ENCODE measurements at regions not wholly inside any gene's neighbourhood (a gene's known extent, or its start where the extent isn't known, plus 50 kb on each side); places are given as distances from the start of the nearest gene placed in this dataset.
"Not testable (repeated sequence)": the region's sequence is repeated elsewhere in the genome, so short reads cannot be mapped to it uniquely, and the experiment has no call there.

DNA sequence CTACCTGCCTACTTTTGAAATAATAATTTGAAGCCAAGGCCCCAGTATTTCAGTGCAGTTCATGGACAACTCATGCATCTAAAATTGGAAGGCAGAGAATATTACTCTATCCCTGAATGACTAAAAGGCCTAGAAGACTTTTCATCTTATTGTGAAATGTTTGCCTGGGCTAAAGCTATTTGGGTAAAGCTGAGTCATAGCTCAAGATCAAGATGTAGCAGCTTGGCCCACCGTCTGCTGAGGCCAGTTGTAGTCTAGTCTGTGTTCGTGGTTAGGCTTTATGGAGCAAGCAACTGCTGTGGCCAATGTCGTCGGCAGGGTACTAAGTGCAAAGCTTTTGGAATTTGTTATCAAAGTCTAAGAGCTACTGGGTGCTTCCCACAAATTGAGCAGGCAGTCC, 929.1 kb downstream of the RAB28 start:
- Histone ChIP-seq H3K27ac (no peak overlapping the region), H3K4me3 (no peak overlapping the region)

DNA sequence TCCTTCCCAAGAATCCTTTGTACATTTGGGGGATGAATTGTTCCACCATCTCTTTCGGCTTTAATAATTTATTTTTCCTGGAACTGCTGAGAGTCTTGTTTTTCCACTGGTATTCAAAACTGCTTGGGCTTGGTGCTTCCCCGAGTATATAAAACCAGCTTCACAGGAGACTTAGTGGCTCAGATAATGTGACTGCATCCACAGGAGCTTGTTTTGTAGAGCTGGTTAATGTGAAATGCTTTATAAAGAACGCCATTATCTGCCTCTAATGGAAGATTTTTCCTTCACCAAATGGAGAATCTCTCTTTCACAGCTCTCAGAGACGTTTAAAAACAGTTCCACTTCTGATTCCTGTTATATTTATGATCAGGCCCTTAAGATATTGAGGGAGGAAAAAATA, 935.5 kb downstream of the RAB28 start:
- no peak overlapping the region for H3K4me3 ChIP-seq
- no peak overlapping the region for H3K27ac ChIP-seq

DNA sequence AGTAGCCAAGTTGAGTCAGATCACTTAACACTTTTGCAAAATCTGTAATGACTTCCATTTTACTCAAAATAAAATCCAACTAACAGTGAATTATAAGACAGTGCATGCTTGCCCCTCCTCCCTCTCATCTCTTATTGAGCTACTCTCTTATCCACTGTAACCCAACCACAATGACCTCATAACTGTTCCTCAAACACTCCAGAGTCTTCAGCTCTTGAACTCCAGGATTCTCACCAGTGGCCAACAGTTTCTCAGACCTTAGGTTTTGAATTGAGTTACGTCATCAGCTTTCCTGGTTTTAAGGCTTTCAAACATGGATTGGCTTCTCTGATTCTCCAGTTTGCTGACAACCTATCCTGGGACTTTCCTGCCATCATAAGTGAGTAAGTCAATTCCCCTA, 938.3 kb downstream of the RAB28 start:
- Histone ChIP-seq H3K4me3 (no peak overlapping the region), H3K27ac (no peak overlapping the region)

DNA sequence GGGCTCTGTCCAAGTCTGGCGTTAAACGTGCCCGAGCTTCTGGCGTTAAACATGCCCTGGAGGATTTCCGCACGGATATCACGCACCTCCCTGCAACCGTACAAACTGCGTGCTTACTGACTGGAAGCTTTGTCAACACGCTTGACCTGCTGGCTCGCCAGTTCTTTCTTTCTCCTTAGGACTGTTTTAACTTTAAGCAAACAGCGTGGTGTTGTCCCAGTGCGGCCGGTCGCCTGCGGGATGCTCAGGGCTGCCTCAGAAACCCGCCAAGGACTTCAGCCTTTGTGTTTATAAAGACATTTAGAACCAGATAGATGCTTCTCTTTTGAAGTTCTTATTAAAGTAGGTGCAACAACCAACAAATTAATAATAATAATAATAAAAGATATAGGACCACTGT, 946.0 kb downstream of the RAB28 start:
- H3K4me3 ChIP-seq, result no peak overlapping the region
- H3K27ac ChIP-seq, result no peak overlapping the region

DNA sequence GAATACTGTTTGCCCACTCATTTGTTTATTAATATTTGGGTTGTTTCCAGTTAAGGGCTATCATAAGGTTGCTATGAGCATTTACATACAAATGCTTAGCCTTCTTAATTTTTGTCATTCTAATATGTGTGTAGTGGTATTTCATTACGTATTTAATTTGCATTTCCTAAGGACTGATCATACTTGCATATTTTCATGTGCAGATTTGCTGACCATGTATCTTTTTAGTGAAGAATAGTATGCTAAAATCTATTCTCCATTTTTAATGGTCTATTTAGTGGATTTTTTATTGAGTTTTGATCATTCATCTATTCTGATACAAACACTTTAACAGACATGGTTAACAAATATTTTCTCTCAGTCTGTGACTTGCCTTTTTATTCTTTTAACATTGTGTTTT, 949.5 kb downstream of the RAB28 start:
- no peak overlapping the region for H3K27ac ChIP-seq
- no peak overlapping the region for H3K4me3 ChIP-seq

DNA sequence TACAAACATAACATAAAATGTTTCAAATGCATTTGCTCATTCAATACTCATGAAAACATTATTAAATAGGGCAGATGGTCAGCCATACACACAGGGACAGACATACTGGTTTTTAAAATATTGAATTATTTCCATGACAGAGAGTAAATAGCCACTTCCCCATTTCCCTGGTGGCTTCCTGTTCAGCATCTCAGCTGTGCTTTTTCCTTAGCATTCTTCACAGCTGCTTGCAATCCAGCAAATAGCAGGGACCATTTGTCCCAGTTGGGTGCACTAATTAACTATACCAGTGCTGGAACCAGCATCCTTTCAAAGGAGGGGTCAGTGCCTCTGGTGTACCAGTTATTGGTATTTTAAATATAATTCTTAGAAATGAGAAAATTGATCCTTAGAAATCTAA, 964.7 kb downstream of the RAB28 start:
- H3K4me3 ChIP-seq, result no peak overlapping the region
- no peak overlapping the region for H3K27ac ChIP-seq

DNA sequence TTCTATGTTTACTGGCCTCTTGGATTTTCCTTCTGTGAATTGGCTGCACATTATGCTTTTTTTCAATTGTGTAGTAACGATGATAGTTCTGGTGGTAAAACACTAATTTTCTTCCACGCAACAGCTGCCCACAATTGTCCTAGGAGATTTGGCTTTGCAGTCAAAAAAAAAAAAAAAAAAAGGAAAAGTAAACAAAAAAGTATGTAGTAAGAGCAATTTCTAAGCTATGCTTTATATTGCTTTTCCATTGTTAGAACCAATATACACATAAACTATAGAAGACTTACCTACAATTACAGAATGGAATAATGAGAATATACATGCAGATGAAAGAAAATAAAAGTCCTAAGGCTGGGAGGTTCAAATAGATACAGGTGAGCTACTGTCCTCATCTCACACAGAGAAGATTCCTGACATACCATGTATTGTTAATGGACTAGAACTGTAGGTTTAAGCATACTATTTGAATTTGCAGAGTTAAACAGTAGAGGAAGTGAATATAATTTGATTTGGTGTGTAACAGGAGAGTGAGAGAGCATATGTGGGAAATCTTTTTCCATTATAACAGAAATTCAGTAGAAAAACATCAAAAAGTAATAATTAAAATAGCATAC, 976.2 kb downstream of the RAB28 start:
- Histone ChIP-seq H3K4me3 (no peak overlapping the region), H3K27ac (no peak overlapping the region)

DNA sequence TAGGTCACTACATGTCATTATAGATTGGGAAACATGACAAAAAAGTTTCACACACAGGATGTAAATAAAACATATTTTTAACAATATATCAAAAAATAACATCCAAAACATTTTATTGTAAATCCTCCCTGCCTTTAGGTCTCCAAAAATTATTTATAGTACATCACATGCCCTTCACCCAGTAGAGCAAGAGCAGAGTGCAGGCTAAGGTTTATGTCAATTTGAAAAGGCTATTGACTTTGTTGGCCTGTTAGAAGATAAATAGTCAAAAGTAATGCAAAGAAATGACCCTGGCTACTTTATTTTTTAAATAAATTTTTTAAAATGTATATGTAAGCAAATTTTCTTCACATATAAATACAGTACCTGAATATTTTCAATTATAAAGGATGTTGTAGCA, 983.7 kb downstream of the RAB28 start:
- Histone ChIP-seq H3K4me3 (no peak overlapping the region), H3K27ac (no peak overlapping the region)

DNA sequence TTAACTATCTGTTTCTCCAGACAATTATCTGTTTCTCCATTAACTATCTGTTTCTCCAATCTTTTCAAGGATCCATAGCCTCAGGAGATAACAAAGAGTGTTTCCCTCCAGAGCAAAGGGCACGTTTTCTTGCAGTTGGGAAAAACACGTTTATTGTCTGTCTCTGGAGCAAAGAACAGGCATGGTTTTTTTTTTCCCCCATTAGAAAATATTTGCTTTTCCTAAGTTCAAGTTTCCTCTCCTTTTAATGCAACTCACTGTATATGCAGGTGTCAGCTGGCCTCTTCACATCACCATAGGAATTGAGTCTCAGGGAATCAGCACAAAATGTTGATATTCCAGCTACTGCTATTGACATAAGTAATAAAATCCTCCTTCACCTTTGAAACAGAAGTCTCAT, 984.4 kb downstream of the RAB28 start:
- Histone ChIP-seq H3K4me3 (no peak overlapping the region), H3K27ac (no peak overlapping the region)

DNA sequence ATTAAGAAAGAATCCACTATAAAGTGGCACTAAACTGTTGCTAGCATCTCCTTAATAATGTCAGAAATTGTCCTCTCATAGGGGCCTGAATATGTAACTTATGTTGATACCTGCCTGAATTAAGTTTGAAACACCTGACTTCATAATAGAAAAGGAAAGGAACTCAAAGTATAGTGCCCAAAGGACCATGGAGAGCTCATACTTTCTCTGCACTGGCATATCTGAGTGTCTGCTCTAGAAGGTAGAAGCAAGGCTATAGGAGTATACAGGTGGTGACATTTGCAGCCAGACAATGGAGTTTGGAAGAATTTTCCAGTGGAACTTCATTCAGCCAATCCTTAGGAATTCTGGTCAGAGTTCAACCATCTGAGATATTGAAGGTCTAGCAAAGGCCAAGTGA, 988.9 kb downstream of the RAB28 start:
- no peak overlapping the region for H3K4me3 ChIP-seq
- no peak overlapping the region for H3K27ac ChIP-seq

DNA sequence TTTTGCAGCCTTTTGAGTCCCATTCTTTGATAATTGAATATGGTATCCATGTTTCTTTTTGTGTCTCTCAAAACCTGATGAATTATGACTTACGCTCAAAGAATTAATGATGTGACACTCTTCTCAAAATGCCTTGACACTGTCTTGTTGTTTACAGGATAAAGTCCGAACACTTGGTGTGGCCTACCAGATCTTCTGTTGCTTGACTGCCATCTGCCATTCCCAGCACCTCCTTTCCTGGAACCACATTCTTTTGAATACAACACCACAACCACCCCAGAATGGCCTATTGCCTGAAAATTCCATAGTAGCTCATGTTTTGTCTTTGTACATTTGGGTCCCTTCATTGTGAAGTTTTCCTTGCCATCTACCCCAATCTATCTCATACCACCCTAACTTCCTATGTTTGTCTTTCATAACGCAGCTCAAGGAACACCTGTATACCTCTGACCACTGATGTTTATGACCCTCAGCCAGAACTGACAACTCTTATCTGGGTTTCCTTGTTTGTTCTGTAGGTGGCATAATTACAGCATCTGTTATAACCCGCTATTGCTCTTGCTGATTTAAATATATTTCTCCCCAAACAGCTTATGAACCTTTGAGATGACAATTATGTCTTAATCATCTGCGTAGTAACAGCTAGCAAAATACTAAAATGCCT, 991.3 kb downstream of the RAB28 start:
- H3K4me3 ChIP-seq, result no peak overlapping the region
- H3K27ac ChIP-seq, result no peak overlapping the region

DNA sequence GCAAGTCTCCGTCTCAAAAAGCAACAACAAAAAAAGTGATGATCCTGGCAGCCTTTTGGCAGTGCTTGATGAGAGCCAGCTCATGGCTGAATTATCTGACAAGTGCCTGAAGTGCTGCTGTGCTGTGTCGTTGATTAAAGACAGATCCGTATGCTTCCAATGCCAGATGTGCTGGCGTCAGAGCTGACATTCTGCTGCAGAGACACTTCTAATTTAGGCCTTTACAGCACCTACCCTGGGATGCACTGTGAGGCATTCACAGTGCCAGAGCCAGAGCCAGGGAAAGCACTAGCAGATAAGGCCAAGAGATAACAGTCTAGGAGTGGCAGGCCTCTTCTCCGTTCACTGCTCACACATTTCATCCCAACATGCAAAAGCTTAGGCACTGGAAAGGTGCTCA, 995.5 kb downstream of the RAB28 start:
- Histone ChIP-seq H3K27ac (no peak overlapping the region), H3K4me3 (no peak overlapping the region)

DNA sequence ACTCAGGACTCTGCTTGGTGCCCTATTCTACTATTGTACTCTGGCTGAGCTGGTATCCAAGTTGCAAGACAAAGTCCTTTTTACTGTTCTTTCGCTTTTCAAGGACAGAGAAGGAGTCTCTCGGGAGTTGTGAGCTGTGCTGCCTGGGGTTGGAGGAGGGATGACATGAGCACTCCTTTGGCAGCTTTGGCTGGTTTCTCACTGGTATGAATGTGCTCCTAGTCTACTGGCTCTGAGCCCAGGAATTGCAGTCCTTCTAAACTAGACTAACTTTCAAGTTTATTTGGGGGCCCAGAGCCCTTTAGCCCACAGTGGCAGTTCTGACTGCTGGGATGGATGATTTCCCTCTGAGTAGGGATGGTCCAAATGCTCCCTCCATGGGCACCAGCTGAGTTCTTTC, 997.1 kb downstream of the RAB28 start:
- Histone ChIP-seq H3K4me3 (no peak overlapping the region), H3K27ac (no peak overlapping the region)

DNA sequence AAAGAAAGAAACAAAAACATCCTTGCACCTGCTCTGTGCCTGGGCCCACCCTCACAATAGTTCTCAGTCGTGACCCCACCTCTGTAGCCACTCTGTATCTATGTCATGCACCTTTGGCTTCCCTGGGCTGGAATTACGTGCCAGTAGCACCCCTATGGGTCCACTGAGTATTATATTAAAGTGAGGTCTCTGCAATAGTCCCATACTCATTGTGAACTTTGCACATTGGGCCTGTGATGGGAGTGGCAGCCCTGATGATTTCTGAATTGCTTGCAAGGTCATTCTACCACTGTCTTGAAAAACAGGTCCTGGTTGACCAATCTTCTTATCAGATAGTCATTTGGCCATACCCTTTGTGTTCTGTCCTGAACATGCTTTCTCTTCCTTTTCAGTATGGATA, 1012.1 kb downstream of the RAB28 start:
- no peak overlapping the region for H3K27ac ChIP-seq
- no peak overlapping the region for H3K4me3 ChIP-seq

DNA sequence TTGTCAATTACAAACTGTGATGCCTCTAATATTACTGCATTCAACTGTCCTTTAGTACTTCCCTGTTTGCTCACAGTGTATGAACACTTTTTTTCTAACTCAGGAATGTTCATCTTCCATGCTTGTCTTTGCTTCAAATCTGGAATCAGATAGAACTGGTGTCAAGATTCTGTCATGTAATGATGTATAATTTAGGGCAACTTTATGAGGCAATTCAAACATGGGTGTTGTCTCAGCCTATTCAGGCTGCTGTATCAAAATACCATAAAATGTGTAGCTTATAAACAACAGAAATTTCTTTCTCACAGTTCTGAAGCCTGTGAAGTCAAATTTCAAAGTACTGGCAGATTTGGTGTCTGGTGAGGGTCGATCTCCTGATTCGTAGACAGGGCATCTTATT, 1012.9 kb downstream of the RAB28 start:
- H3K4me3 ChIP-seq, result no peak overlapping the region

DNA sequence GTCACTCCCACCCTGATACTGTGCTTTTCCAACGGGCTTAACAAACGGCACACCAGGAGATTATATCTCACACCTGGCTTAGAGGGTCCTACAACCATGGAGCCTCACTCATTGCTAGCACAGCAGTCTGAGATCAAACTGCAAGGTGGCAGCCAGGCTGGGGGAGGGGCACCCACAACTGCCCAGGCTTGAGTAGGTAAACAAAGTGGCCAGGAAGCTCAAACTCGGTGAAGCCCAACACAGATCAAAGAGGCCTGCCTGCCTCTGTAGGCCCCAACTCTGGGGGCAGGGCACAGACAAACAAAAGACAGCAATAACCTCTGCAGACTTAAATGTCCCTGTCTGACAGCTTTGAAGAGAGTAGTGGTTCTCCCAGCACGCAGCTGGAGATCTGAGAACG, 1022.6 kb downstream of the RAB28 start:
- not testable (repeated sequence) for H3K27ac ChIP-seq, H3K4me3 ChIP-seq

More for the DNA sequence above, 1012.9 kb downstream of the RAB28 start:
- no peak overlapping the region for H3K27ac ChIP-seq

DNA sequence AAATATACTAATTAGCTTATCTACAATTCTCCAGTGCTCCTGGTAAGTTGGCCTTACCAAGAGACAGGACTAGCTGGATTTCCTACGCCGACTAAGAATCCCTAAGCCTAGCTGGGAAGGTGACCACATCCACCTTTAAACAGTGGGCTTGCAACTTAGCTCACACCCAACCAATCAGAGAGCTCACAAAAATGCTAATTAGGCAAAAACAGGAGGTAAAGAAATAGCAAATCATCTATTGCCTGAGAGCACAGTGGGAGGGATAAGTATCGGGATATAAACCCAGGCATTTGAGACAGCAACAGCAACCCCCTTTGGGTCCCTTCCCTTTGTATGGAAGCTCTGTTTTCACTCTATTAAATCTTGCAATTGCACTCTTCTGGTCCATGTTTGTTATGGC, 1025.0 kb downstream of the RAB28 start:
- Histone ChIP-seq H3K4me3 (no peak overlapping the region), H3K27ac (no peak overlapping the region)

DNA sequence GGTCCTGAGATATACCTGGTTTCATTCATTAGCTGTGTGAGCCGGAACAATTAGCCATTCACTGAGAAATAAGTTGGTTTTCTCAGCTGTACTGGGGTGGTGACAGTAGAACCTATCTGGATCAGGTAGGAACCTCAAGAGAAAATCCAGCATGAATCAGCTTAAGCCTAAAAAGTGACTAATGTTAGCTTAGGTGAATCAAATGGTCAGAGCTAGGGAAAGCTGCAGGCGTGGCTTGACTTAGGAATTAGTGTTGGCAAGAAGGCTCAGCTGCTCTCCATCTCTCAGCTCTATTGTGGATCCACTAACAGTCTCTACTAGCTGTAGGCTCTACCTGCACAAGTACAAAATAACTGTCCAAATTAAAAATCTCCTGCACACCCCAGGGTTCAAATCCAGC, 1025.5 kb downstream of the RAB28 start:
- H3K27ac ChIP-seq, result no peak overlapping the region
- no peak overlapping the region for H3K4me3 ChIP-seq

DNA sequence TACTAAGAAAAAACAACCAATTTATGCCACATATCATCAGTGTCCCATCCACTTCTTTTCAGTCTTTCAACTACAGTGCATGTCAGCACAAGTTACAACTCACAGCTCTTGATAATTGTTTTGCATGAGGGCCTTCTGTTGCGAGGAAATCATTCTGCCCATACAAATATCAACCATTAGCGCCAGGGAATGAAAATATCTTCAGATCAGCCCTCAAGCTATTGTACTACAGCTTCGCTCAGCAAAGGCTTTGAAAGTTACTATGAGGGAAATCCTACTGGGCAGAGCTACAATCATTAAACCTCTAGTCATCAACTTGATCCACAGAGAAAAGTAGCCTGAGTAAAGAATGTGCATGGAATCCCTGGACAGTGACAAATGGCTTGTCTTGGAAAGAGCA, 1023.6 kb upstream of the HS3ST1 start:
- Histone ChIP-seq H3K27ac (no peak overlapping the region), H3K4me3 (no peak overlapping the region)

DNA sequence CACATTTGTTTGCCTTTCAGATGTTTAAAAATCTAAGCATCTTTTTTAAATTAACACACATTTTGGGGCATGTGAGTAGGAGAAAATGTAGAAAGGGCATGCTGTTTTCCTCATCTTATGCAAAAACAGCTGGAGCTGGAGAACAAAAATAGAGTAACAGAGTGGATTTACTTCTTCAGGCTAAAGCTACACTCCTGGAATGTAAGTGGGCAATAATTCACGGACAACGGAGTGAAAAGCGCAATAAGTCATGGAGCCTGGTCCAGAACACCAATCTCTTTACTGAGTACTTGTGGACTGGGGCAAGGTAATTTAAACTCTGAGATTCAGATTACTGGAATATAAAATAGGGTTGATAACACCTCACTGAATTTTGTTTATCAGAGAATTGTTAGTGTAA, 1018.8 kb upstream of the HS3ST1 start:
- Histone ChIP-seq H3K4me3 (no peak overlapping the region), H3K27ac (no peak overlapping the region)

DNA sequence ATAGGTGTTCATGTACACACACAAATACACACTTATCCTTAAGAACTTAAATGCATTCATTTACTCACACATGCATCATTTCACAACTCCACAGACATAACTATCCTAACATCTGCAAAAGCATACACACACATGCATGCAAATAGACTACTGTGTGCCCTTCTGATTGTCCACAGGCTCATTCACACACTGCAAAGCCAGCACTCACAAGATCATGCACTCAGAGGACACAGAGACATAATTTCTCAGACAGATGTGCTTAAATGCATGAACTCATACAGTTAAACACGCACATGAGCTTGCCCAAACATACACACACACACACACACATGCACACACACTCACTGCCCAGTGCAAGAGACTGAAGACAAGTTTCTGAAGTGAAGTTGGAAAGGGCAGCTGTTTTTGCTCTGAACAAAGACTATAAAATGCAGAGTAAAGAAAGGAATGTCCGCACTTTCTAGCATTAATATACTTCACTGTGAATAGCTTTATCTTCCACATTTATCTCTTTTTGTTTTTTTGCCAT, 1018.0 kb upstream of the HS3ST1 start:
- no peak overlapping the region for H3K4me3 ChIP-seq
- no peak overlapping the region for H3K27ac ChIP-seq

DNA sequence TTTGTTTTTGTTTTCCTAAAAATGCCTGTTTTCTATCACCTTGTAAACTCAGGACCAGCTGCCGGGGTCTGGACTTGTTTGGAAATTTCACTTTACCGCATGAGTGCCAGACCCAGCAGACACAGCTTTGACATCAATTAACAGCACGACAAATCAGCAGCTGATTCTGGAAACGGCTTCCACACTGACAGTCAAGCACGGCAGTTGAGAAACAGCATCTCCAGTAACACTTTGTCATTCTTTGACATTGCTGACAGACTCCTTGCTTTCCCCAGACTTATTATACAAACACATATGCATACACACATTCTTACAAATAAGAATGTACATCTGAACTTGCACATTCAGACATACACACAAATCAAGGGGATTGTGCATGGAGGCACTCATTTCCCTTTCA, 1017.6 kb upstream of the HS3ST1 start:
- no peak overlapping the region for H3K27ac ChIP-seq
- H3K4me3 ChIP-seq, result no peak overlapping the region

Measured in skin epidermis (tissue), 12 donors.